Neural cell (in vitro differentiated cells): ENCODE measurements at regions not wholly inside any gene's neighbourhood (a gene's known extent, or its start where the extent isn't known, plus 50 kb on each side); places are given as distances from the start of the nearest gene placed in this dataset.

Source experiments
- EP300 ChIP-seq: fragments of 450-650 bp; conservative IDR thresholded peaks from 2 replicates; pipeline ENCODE4 v1.6.1; 2014; ENCODE audit warnings: antibody characterized with exemption, mild to moderate bottlenecking, moderate library complexity; ENCODE audit not compliant: poor library complexity, severe bottlenecking
- MXI1 ChIP-seq: fragments of 450-650 bp; conservative IDR thresholded peaks from 2 replicates; pipeline ENCODE4 v1.6.1; 2014; ENCODE audit warnings: antibody characterized with exemption, mild to moderate bottlenecking; ENCODE audit not compliant: poor library complexity, severe bottlenecking
- TAF1 ChIP-seq: IDR thresholded peaks from 2 replicates; pipeline ENCODE4 v1.6.1; 2012; ENCODE audit warnings: low read depth

GRCh38 chr3:124636863-124637296, 93.4 kb upstream of the UMPS start:
- TF ChIP-seq TAF1 (no peak), EP300 (no peak), MXI1 (no peak)
